ENCODE measurements at regions not wholly inside any gene's neighbourhood (a gene's known extent, or its start where the extent isn't known, plus 50 kb on each side); places are given as distances from the start of the nearest gene placed in this dataset.

DNA sequence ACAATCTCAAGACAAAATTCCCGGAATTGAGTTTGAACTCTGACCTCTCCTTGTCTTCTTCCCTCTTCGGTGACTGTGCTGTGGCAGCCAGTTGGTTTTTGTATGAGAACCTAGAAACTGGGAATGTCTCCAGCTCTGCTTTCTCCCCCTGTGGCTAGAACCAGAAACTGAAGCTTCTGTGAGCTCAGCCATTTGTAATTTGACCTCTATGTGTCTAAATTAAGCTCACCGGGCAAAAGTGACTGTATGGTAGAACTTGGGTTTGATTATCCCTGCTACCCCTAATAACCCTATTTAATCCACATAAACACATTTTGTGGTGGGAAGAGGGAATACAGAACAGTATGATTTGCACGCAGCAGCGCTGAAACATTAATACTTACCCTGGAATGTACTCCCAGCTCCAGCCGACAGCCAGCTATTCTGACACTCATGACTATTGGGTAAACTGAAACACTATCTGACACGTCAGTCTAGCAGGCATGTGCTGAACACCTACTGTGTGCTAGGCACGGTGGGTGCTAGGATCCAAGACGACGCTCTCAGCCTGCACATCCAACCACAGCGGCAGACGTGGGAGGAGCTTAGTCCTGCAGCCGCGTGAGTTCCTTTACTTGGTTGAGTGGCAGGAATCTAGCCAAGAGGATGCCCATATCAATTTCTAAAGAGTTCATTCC, 324.8 kb downstream of the SFMBT2 start:
- no peak overlapping the region for H3K4me3 Mint-ChIP-seq
- CTCF ChIA-PET: interaction anchor here (1.1 kb wide), 1 partner anchor 166 kb away, joined by 4 read pairs; no protein-coding TSS in a partner anchor

DNA sequence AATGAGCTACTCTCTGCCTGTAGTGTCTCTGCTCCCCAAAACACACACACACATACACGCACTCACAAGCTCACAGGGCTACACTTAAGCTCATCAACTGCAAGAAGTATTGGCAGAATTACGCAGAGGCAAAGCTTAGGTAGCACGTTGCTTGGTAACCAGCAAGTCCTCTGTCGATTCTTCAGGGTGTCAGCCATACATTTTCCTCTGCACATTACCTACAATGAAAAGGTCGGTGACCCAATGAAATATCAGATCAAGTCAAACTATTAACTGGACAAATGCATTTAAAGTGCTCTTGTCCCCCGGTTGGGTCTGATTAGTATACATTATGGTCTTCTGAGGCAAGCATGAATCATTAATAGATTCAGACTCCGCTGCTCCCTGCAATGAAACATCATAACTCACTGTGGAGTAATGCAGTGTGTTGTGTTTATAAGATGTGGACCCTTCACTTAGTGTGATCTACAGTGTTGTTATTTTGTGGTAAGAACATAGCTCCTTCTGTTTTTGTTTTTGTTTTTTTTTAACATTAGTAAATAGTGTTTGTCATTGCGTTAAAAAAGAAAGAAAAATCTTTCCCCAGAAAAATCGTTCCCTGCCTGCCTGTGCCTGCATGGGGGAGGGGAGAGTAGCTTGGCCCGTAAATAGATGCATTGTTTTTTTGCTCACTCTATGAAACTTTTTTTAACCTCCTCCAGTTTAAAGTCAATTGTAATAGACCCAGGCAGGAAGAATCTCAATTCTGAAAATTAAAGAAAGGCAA, 325.5 kb downstream of the SFMBT2 start:
- peaks cover 5% of the 10 kb centered on the region for H3K27me3 Mint-ChIP-seq (ENCODE audit: low read depth)
- no peaks in the 10 kb centered on the region for H3K9me3 Mint-ChIP-seq
- H3K4me3 Mint-ChIP-seq: no peak overlapping the region
- H3K36me3 Mint-ChIP-seq (ENCODE audit: low read depth): no peaks in the 10 kb centered on the region
- no peak overlapping the region for H3K27ac Mint-ChIP-seq
- no peaks in the 10 kb centered on the region for H3K4me1 Mint-ChIP-seq (ENCODE audit: low read depth)
- intact Hi-C loops (cut with micrococcal nuclease): no loop called here
- no peak for DNase-seq
- CTCF ChIA-PET: interaction anchor here (1.1 kb wide), 1 partner anchor 165 kb away, joined by 4 read pairs; no protein-coding TSS in a partner anchor

More for the DNA sequence above, 324.8 kb downstream of the SFMBT2 start:
- H3K27ac Mint-ChIP-seq: no peak overlapping the region
- H3K36me3 Mint-ChIP-seq (ENCODE audit: low read depth): no peaks in the 10 kb centered on the region
- intact Hi-C loops (cut with micrococcal nuclease): no loop called here
- no peaks in the 10 kb centered on the region for H3K4me1 Mint-ChIP-seq (ENCODE audit: low read depth)
- DNase-seq: no peak
- H3K9me3 Mint-ChIP-seq: no peaks in the 10 kb centered on the region
- H3K27me3 Mint-ChIP-seq (ENCODE audit: low read depth): peaks cover 5% of the 10 kb centered on the region

DNA sequence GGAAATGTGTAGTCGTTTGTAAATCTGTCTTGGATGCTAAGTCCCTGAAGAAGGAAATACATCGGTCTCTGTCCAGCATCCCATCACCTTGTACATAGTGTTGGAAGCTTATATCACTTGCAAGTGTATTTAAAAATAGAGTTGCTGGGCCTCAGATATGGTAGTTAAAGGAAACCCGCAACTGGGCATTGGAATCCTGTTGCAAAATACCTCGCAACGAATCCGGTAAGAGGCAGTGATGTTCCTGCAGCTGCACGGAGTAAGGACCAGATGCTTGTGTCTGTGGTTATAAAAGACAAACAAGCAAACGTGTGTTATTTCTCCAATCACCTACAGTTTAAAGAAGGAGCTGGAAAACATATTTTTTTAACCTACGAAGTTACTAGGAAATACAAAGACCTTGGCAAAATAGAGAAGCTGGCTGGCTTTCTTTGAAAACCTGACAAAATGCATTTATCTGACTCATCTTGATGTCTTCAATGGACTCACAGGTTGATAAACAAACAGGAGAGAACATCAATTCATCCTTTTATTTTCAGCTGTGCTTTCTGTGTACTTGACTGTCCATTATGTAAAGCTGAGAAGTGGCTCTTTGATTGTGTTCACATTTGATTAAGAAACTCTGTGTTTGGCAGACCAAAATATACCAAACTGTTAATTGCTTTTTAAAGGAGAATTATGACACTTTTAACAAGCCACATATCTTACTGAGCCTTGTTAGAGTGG, 326.4 kb downstream of the SFMBT2 start:
- Mint-ChIP-seq H3K36me3 (ENCODE audit: low read depth) (no peaks in the 10 kb centered on the region), H3K27ac (no peak overlapping the region), H3K27me3 (ENCODE audit: low read depth) (peaks cover 5% of the 10 kb centered on the region), H3K4me3 (no peak overlapping the region), H3K9me3 (no peaks in the 10 kb centered on the region), H3K4me1 (ENCODE audit: low read depth) (no peaks in the 10 kb centered on the region)
- intact Hi-C loops (cut with micrococcal nuclease): no loop called here
- DNase-seq: no peak
- CTCF ChIA-PET: no interaction called here

DNA sequence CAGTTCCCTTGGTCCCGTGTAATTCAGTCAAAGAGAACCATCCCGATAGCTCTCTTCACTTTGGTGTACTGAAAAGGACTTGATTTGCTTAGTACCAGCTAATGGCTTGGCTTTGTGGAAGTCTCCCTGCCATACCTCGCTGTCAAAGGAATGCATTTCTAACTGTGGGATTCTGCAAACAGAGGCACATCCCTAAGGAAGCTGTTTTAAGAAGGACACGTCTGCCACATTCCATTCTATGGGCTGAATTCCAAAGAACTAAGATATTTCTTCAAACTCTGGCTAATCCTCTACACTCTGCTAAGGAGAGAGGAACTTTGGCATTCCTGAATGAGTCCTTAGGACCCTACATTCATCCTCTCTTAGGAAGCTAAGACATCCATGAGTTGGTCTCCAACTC, 327.9 kb downstream of the SFMBT2 start:
- intact Hi-C loops (cut with micrococcal nuclease): no loop called here
- Mint-ChIP-seq H3K27me3 (ENCODE audit: low read depth) (peaks cover 5% of the 10 kb centered on the region), H3K9me3 (no peaks in the 10 kb centered on the region), H3K36me3 (ENCODE audit: low read depth) (no peaks in the 10 kb centered on the region), H3K4me1 (ENCODE audit: low read depth) (no peaks in the 10 kb centered on the region), H3K27ac (no peak overlapping the region), H3K4me3 (no peak overlapping the region)
- CTCF ChIA-PET: interaction anchor here (0.6 to 1.3 kb wide), 2 partner anchors 57 to 165 kb away, joined by 3 read pairs; no protein-coding TSS in a partner anchor
- DNase-seq: no peak

DNA sequence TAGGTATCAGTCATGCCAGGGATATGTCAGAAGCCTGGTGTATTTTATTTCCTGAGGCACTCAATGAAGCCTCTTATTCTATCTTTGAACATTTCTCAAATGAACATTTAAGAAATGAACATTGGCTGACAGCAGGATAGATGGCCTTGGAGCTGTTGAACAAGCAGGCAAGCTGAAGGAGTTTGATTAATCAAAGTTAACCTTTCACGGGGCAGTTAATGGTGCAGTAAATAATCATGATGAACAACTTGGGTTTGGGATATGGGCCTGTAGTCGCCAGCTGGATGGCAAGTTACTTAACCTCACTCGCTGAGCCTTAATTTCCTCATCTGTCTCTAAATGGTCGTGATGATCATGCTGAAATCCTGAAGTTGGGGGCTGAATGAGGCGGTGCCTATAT, 333.0 kb downstream of the SFMBT2 start:
- Mint-ChIP-seq H3K4me3 (no peak overlapping the region), H3K4me1 (ENCODE audit: low read depth) (no peaks in the 10 kb centered on the region), H3K36me3 (ENCODE audit: low read depth) (no peaks in the 10 kb centered on the region), H3K27ac (no peak overlapping the region), H3K9me3 (no peaks in the 10 kb centered on the region), H3K27me3 (ENCODE audit: low read depth) (peaks cover under 1% of the 10 kb centered on the region)
- CTCF ChIA-PET: interaction anchor here (1.4 kb wide), 1 partner anchor 44 kb away, joined by 5 read pairs; no protein-coding TSS in a partner anchor
- DNase-seq: no peak
- intact Hi-C loops (cut with micrococcal nuclease): no loop called here

DNA sequence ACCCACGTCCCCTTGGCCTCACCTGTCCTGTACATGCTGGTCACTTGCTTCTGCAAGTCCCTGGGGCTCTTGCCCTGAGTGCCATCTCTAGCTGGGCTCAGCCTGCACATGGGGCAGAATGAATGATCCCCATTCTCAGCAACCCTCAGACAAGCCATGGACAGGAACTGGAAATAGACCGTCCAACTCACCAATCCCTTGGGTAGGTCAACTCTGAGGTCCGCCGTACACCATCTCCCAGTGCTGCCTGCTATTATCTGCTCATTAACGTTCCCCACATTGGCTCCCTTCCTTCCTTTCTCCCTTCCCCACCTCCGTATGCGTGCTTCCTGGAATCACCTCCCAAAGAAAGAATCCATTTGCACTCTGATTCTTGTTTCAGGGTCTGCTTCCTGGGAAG, 335.0 kb downstream of the SFMBT2 start:
- H3K27ac Mint-ChIP-seq: no peak overlapping the region
- H3K4me1 Mint-ChIP-seq (ENCODE audit: low read depth): no peaks in the 10 kb centered on the region
- no peak overlapping the region for H3K4me3 Mint-ChIP-seq
- no peak for DNase-seq
- intact Hi-C loops (cut with micrococcal nuclease): no loop called here
- CTCF ChIA-PET: no interaction called here
- no peaks in the 10 kb centered on the region for H3K36me3 Mint-ChIP-seq (ENCODE audit: low read depth)
- H3K27me3 Mint-ChIP-seq (ENCODE audit: low read depth): no peaks in the 10 kb centered on the region
- no peaks in the 10 kb centered on the region for H3K9me3 Mint-ChIP-seq

DNA sequence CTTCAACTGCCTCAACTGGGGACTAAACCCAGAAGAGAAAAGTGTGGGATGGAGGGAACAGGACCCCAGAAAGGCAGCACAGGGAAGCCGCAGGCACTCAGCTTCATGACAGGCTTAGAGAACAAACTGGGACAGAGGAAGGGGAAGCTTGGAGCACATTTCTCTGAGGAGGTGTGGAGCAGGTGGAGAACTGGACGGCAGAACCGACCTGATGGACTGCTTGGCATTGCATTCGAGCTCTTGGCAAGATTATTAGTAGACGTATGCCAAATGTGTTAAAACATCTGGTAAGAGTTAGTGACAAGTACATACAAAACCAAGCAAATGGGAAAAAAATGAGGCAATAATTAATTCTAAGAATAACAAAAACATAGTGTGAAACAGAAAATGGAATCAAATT, 335.7 kb downstream of the SFMBT2 start:
- H3K4me3 Mint-ChIP-seq: no peak overlapping the region
- H3K27me3 Mint-ChIP-seq (ENCODE audit: low read depth): no peaks in the 10 kb centered on the region
- no peaks in the 10 kb centered on the region for H3K36me3 Mint-ChIP-seq (ENCODE audit: low read depth)
- H3K27ac Mint-ChIP-seq: no peak overlapping the region
- no peaks in the 10 kb centered on the region for H3K4me1 Mint-ChIP-seq (ENCODE audit: low read depth)
- intact Hi-C loops (cut with micrococcal nuclease): no loop called here
- H3K9me3 Mint-ChIP-seq: no peaks in the 10 kb centered on the region
- CTCF ChIA-PET: no interaction called here
- DNase-seq: no peak

DNA sequence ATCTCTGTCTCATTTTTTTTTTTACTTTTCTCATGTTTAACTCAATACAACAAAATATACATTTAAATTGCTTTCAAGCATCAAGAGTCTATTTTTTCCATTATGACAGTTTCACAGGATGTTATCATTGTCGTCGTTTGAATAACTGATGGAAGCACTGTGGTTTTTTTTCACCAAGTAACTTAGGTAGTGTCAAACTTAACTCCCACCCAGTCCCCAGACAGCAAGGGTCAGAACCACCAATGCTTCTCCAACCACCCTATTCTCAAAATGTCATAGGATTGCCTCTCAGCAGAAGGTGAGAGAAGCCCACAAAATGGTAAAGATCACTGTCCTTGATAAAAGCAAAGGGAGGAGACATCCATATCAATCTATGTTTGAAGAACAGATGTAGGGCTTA, 339.4 kb downstream of the SFMBT2 start:
- intact Hi-C loops (cut with micrococcal nuclease): no loop called here
- no peak for DNase-seq
- Mint-ChIP-seq H3K36me3 (ENCODE audit: low read depth) (no peaks in the 10 kb centered on the region), H3K27me3 (ENCODE audit: low read depth) (no peaks in the 10 kb centered on the region), H3K4me3 (no peak overlapping the region), H3K9me3 (no peaks in the 10 kb centered on the region), H3K4me1 (ENCODE audit: low read depth) (no peaks in the 10 kb centered on the region), H3K27ac (no peak overlapping the region)
- CTCF ChIA-PET: no interaction called here

DNA sequence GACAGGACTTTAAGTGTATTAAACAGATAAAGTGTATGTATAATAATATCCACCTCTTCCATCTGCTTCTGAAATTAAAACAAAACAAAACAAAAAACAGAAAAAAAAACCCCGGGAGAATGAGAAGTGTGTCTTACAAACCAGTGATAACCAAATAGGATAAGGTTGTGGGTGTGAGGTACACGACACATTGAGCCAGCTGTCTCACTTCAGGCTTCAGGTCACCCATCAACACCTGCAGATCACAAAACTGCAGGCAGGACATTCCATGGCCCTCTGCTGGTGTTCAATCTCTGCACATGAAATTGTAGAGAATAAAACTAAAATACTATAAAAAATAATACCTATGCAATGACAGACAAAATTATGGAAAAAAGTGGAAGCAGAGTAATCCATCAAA, 339.9 kb downstream of the SFMBT2 start:
- no peaks in the 10 kb centered on the region for H3K36me3 Mint-ChIP-seq (ENCODE audit: low read depth)
- no peak for DNase-seq
- no peaks in the 10 kb centered on the region for H3K9me3 Mint-ChIP-seq
- H3K4me1 Mint-ChIP-seq (ENCODE audit: low read depth): no peaks in the 10 kb centered on the region
- no peak overlapping the region for H3K4me3 Mint-ChIP-seq
- CTCF ChIA-PET: no interaction called here
- intact Hi-C loops (cut with micrococcal nuclease): no loop called here
- no peak overlapping the region for H3K27ac Mint-ChIP-seq
- no peaks in the 10 kb centered on the region for H3K27me3 Mint-ChIP-seq (ENCODE audit: low read depth)

DNA sequence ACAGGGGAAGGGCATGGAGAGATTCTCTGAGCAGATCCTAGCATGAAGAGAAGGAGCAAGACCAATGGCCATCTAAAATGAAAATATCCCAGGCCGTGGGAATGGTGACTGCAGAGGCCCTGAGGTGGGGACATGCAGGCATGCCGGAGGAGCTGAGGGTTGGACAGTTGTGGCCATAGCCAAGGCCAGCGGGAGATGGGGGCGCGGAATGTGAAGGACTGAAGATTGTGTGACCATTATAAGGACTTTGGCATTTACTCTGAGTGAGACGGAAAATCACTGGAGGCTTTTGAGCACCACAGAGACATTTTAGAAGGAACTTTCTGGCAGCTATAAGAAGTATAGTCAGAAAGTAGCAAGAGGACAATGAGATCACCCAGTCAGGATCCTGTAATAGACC, 341.1 kb downstream of the SFMBT2 start:
- no peaks in the 10 kb centered on the region for H3K36me3 Mint-ChIP-seq (ENCODE audit: low read depth)
- H3K27me3 Mint-ChIP-seq (ENCODE audit: low read depth): no peaks in the 10 kb centered on the region
- no peaks in the 10 kb centered on the region for H3K4me1 Mint-ChIP-seq (ENCODE audit: low read depth)
- H3K9me3 Mint-ChIP-seq: no peaks in the 10 kb centered on the region
- intact Hi-C loops (cut with micrococcal nuclease): no loop called here
- H3K27ac Mint-ChIP-seq: no peak overlapping the region
- no peak overlapping the region for H3K4me3 Mint-ChIP-seq
- CTCF ChIA-PET: interaction anchor here (1.4 kb wide), 1 partner anchor 150 kb away, joined by 5 read pairs; no protein-coding TSS in a partner anchor
- DNase-seq: no peak

DNA sequence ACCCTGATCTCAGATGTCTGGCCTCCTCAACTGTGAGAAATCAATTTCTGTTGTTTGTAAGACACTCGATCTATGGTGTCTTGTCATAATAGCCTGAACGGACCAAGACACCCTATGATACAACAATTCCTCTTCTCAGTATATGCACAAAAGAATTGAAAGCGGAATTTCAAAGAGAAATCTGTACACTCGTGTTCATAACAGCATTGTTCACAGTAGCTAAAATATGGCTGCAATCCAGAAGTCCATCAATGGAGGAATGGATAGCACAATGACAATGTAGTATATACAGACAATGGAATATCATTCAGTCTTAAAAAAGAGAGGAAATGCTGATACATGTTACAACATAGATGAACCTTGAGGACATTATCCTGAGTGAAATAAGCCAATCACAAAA, 354.6 kb downstream of the SFMBT2 start:
- Mint-ChIP-seq H3K27ac (no peak overlapping the region), H3K9me3 (no peaks in the 10 kb centered on the region), H3K4me1 (ENCODE audit: low read depth) (no peaks in the 10 kb centered on the region), H3K36me3 (ENCODE audit: low read depth) (no peaks in the 10 kb centered on the region), H3K4me3 (no peak overlapping the region), H3K27me3 (ENCODE audit: low read depth) (no peaks in the 10 kb centered on the region)
- intact Hi-C loops (cut with micrococcal nuclease): no loop called here
- CTCF ChIA-PET: interaction anchor here (0.6 kb wide), 1 partner anchor 353 kb away, joined by 3 read pairs; no protein-coding TSS in a partner anchor
- DNase-seq: no peak

DNA sequence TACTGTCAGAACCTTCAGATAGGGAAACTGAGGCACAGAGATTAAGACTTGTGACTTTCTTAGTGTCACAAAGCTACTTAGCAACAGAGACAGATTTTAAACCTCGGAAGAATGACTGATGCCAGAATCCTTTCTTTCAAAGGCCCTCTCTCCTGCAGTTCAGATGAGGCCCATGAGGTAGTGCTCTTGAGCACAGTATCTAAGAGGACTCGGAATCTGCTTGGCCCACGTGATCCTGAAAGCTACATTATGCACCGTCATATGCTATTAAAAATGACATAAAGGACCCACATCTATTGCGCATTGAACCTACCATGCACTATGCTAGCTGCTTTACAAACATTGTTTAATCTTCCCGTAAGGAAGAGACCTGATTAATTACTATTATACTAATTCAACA, 355.9 kb downstream of the SFMBT2 start:
- H3K27me3 Mint-ChIP-seq (ENCODE audit: low read depth): no peaks in the 10 kb centered on the region
- intact Hi-C loops (cut with micrococcal nuclease): no loop called here
- H3K27ac Mint-ChIP-seq: no peak overlapping the region
- DNase-seq: no peak
- peaks cover 3% of the 10 kb centered on the region for H3K9me3 Mint-ChIP-seq
- CTCF ChIA-PET: interaction anchor here (0.6 kb wide), 1 partner anchor 16 kb away, joined by 4 read pairs; no protein-coding TSS in a partner anchor
- no peaks in the 10 kb centered on the region for H3K36me3 Mint-ChIP-seq (ENCODE audit: low read depth)
- no peaks in the 10 kb centered on the region for H3K4me1 Mint-ChIP-seq (ENCODE audit: low read depth)
- H3K4me3 Mint-ChIP-seq: no peak overlapping the region

Data from activated naive CD4-positive, alpha-beta T cell treated with anti-CD3 and anti-CD28 coated beads for 36 hours (primary cell).